ENCODE measurements at regions not wholly inside any gene's neighbourhood (a gene's known extent, or its start where the extent isn't known, plus 50 kb on each side); places are given as distances from the start of the nearest gene placed in this dataset.
"Not testable (repeated sequence)": the region's sequence is repeated elsewhere in the genome, so short reads cannot be mapped to it uniquely, and the experiment has no call there.

- peak; percentile 19 for DNase-seq (ENCODE audit: low read depth)
Measured at GRCh38 chr4:57424232-57424897, 314.2 kb upstream of the IGFBP7 start.

- DNase-seq (ENCODE audit: low read depth): no peak
Measured at GRCh38 chr4:57418133-57418532, 307.9 kb upstream of the IGFBP7 start.

GRCh38 chr4:57412259-57413054, 302.3 kb upstream of the IGFBP7 start:
- DNase-seq (ENCODE audit: low read depth): no peak

GRCh38 chr4:57410331-57411052, 300.3 kb upstream of the IGFBP7 start:
- DNase-seq (ENCODE audit: low read depth): no peak

GRCh38 chr4:57405359-57405758, 295.2 kb upstream of the IGFBP7 start:
- no peak for DNase-seq (ENCODE audit: low read depth)

- DNase-seq (ENCODE audit: low read depth): no peak
Measured at GRCh38 chr4:57404483-57404882, 294.3 kb upstream of the IGFBP7 start.

GRCh38 chr4:57403591-57403990, 293.4 kb upstream of the IGFBP7 start:
- DNase-seq (ENCODE audit: low read depth): no peak

GRCh38 chr4:57401586-57401985, 291.4 kb upstream of the IGFBP7 start:
- DNase-seq (ENCODE audit: low read depth): no peak

GRCh38 chr4:57378766-57379165, 268.6 kb upstream of the IGFBP7 start:
- no peak for DNase-seq (ENCODE audit: low read depth)

- no peak for DNase-seq (ENCODE audit: low read depth)
Measured at GRCh38 chr4:57374866-57375595, 264.8 kb upstream of the IGFBP7 start.

- DNase-seq (ENCODE audit: low read depth): no peak
Measured at GRCh38 chr4:57373991-57374390, 263.8 kb upstream of the IGFBP7 start.

GRCh38 chr4:57371671-57372070, 261.5 kb upstream of the IGFBP7 start:
- DNase-seq (ENCODE audit: low read depth): no peak

- DNase-seq (ENCODE audit: low read depth): no peak
Measured at GRCh38 chr4:57370691-57371090, 260.5 kb upstream of the IGFBP7 start.

GRCh38 chr4:57369446-57369845, 259.3 kb upstream of the IGFBP7 start:
- DNase-seq (ENCODE audit: low read depth): no peak

GRCh38 chr4:57364255-57364654, 254.1 kb upstream of the IGFBP7 start:
- no peak for DNase-seq (ENCODE audit: low read depth)

GRCh38 chr4:57363346-57363745, 253.2 kb upstream of the IGFBP7 start:
- no peak for DNase-seq (ENCODE audit: low read depth)

- DNase-seq (ENCODE audit: low read depth): no peak
Measured at GRCh38 chr4:57360681-57361080, 250.5 kb upstream of the IGFBP7 start.

GRCh38 chr4:57355101-57355665, 245.0 kb upstream of the IGFBP7 start:
- DNase-seq (ENCODE audit: low read depth): no peak

- no peak for DNase-seq (ENCODE audit: low read depth)
Measured at GRCh38 chr4:57351731-57352130, 241.5 kb upstream of the IGFBP7 start.

GRCh38 chr4:57344296-57344695, 234.1 kb upstream of the IGFBP7 start:
- DNase-seq (ENCODE audit: low read depth): no peak

GRCh38 chr4:57342411-57342810, 232.2 kb upstream of the IGFBP7 start:
- no peak for DNase-seq (ENCODE audit: low read depth)

GRCh38 chr4:57338861-57339260, 228.7 kb upstream of the IGFBP7 start:
- DNase-seq (ENCODE audit: low read depth): not testable (repeated sequence)

Measured in LHCN-M2 (cell line).